ENCODE measurements at regions not wholly inside any gene's neighbourhood (a gene's known extent, or its start where the extent isn't known, plus 50 kb on each side); places are given as distances from the start of the nearest gene placed in this dataset.

DNA sequence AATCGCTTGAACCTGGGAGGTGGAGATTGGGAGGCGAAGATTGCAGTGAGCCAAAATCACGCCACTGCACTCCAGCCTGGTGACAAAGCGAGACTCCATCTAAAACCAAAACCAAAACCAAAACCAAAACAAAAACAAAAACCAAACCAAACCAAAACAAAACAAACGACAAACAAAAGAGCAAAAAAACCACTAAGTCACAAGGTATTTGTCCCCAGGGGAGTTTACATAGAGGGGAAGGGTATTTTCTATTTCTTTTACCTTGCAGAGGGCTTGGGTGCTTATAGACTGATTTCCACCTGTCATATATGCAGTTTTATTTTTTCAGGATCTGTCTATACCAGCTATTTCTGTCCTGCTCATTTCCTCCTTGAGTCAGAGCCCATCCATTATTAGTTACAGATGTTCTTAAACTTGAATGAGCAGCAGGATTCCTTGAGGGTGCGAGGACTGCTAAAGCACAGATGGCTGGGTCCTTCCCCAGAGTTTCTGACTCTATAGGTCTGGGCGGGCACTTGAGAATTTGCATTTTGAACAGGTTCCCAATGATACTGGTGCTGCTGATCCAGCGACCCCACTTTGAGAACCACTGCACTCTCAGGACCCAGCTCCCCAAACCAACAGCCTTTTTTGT lies 102.2 kb upstream of the UXS1 start:
- Mint-ChIP-seq H3K9me3 (peaks cover 3% of the 10 kb centered on the region), H3K4me1 (peaks cover 4% of the 10 kb centered on the region), H3K27me3 (ENCODE audit: low read depth) (no peaks in the 10 kb centered on the region), H3K4me3 (no peak overlapping the region), H3K36me3 (no peaks in the 10 kb centered on the region), H3K27ac (no peak overlapping the region)
- TF ChIP-seq, protein P1, sequence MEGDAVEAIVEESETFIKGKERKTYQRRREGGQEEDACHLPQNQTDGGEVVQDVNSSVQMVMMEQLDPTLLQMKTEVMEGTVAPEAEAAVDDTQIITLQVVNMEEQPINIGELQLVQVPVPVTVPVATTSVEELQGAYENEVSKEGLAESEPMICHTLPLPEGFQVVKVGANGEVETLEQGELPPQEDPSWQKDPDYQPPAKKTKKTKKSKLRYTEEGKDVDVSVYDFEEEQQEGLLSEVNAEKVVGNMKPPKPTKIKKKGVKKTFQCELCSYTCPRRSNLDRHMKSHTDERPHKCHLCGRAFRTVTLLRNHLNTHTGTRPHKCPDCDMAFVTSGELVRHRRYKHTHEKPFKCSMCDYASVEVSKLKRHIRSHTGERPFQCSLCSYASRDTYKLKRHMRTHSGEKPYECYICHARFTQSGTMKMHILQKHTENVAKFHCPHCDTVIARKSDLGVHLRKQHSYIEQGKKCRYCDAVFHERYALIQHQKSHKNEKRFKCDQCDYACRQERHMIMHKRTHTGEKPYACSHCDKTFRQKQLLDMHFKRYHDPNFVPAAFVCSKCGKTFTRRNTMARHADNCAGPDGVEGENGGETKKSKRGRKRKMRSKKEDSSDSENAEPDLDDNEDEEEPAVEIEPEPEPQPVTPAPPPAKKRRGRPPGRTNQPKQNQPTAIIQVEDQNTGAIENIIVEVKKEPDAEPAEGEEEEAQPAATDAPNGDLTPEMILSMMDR (IDR thresholded peaks at IDR 0.05; ENCODE audit: unreplicated experiment), result no peak
- no peak for DNase-seq (ENCODE audit: low spot score in 2 of 2, unreplicated experiment in 2 of 2)

DNA sequence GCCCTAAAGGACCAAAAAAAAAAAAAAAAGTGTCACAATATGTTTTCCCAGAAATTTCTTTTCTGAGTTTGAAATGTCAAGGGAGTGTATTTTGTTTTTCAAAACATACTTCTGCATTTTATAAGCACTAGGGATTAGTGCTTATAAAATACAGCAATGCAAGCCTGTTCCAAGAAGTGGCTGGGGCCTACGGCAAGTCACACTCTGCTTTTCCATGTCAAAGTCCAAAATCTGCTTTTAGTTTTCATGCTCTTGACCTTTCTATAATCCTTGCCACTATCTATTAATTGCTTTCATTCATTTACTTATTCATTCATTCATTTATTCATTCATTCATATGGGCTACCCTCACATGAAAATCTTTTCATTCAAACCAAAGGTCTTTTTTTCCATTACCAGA lies 100.1 kb upstream of the UXS1 start:
- H3K27me3 Mint-ChIP-seq (ENCODE audit: low read depth), result no peaks in the 10 kb centered on the region
- TF ChIP-seq, protein P1 (IDR thresholded peaks at IDR 0.05; ENCODE audit: unreplicated experiment), result no peak
- no peak overlapping the region for H3K27ac Mint-ChIP-seq
- no peak overlapping the region for H3K4me3 Mint-ChIP-seq
- peaks cover 3% of the 10 kb centered on the region for H3K9me3 Mint-ChIP-seq
- peaks cover 4% of the 10 kb centered on the region for H3K4me1 Mint-ChIP-seq
- no peak for DNase-seq (ENCODE audit: low spot score in 2 of 2, unreplicated experiment in 2 of 2)
- no peaks in the 10 kb centered on the region for H3K36me3 Mint-ChIP-seq

DNA sequence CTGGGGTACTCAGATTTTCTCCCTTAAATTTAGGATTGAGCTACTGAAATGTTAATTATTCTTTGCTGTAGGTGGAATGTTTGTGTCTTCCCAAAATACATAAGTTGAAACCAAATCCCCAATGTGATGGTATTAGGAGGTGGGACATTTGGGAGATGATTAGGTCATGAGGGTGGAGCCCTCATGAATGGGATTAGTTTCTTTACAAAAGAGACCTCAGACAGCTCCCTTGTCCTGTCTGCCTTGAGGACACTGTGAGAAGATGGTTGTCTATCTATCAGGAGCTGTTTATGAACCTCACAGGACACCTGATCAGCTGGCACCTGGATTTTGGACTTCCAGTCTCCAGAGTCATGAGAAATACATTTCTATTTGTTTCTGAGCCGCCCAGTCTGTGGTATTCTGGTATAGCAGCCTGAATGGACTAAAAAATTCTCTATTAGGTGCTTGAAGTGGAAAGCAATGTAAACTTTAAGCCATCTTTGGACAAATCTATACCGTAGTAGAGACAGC lies 99.2 kb upstream of the UXS1 start:
- Mint-ChIP-seq H3K4me3 (no peak overlapping the region), H3K36me3 (no peaks in the 10 kb centered on the region), H3K9me3 (peaks cover 3% of the 10 kb centered on the region), H3K27ac (no peak overlapping the region), H3K4me1 (peaks cover 4% of the 10 kb centered on the region), H3K27me3 (ENCODE audit: low read depth) (no peaks in the 10 kb centered on the region)
- DNase-seq (ENCODE audit: low spot score in 2 of 2, unreplicated experiment in 2 of 2), result no peak
- TF ChIP-seq, protein P1 (IDR thresholded peaks at IDR 0.05; ENCODE audit: unreplicated experiment), result no peak

DNA sequence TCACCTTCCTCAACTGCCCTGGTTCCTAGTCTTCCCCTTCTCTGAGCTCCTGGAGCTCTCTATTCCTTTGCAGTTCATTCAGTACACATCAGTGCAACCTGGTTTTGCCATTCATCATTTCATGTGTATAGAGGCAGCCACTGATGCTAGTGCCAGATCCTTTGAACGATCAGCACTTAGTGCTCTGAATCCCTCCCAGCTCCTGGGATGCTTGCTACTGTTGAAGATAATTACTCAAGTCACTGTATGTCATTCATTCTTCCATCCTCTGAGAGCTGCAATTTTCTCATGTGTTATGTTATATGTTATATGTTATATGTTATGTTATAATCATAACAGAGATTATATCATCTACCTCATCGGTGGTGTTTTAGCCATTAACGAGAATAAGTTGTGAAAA lies 98.5 kb upstream of the UXS1 start:
- no peak for DNase-seq (ENCODE audit: low spot score in 2 of 2, unreplicated experiment in 2 of 2)
- H3K36me3 Mint-ChIP-seq, result no peaks in the 10 kb centered on the region
- TF ChIP-seq, protein P1 (IDR thresholded peaks at IDR 0.05; ENCODE audit: unreplicated experiment), result no peak

DNA sequence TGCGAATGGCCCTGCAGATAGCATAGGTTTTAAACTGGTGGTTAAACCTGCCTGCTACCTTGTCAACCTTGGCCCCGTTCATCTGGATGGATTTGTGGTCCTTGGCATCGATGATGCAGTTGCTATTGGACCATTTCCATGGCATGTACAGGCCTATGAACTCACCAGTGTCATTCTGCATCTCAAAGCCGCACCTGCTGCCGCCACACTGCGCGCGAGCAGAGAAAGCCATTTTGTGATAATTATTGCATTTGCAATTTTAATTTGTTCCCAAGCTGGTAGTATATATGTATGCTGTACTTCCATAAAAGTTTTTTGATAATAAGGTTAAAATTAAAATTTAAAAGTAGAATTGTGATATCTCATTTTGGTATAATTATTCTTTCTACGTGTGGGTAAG lies 94.8 kb upstream of the UXS1 start:
- no peak overlapping the region for H3K27ac Mint-ChIP-seq
- no peaks in the 10 kb centered on the region for H3K36me3 Mint-ChIP-seq
- no peak for DNase-seq (ENCODE audit: low spot score in 2 of 2, unreplicated experiment in 2 of 2)
- H3K27me3 Mint-ChIP-seq (ENCODE audit: low read depth), result no peaks in the 10 kb centered on the region
- peaks cover 17% of the 10 kb centered on the region for H3K4me1 Mint-ChIP-seq
- no peak overlapping the region for H3K4me3 Mint-ChIP-seq
- TF ChIP-seq, protein P1 (IDR thresholded peaks at IDR 0.05; ENCODE audit: unreplicated experiment), result no peak
- no peaks in the 10 kb centered on the region for H3K9me3 Mint-ChIP-seq

More for the DNA sequence above, 98.5 kb upstream of the UXS1 start:
- Mint-ChIP-seq H3K27me3 (ENCODE audit: low read depth) (no peaks in the 10 kb centered on the region), H3K4me3 (no peak overlapping the region), H3K4me1 (peaks cover 4% of the 10 kb centered on the region), H3K9me3 (no peaks in the 10 kb centered on the region), H3K27ac (no peak overlapping the region)
